ENCODE measurements at regions not wholly inside any gene's neighbourhood (a gene's known extent, or its start where the extent isn't known, plus 50 kb on each side); places are given as distances from the start of the nearest gene placed in this dataset.

DNA sequence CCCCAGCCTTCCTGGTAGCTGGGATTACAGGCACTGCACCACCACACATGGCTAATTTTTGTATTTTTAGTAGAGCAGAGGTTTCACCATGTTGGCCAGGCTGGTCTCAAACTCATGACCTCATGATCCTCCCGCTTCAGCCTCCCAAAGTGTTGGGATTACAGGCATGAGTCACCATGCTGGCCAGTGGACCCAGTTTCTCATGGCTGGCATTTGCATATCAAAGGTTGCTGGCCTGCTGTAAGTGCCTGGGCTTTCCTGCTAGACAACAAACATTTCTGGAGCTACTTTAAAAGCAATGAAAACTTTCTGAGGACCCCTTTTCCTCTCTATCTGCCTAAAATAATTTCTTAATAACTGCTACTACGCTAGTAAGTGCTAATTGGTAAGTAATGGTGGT is 228.2 kb downstream of the PCDH10 start:
- TF ChIP-seq GABPA (IDR thresholded peaks at IDR 0.05; ENCODE audit: low read depth) (no peak), CTCF (IDR thresholded peaks at IDR 0.05; ENCODE audit: insufficient read depth, low read length) (no peak), POLR2AphosphoS5 (IDR thresholded peaks at IDR 0.05; ENCODE audit: low read depth) (no peak), SPI1 (IDR thresholded peaks at IDR 0.05; ENCODE audit: borderline replicate concordance, low read depth) (no peak), REST (IDR thresholded peaks at IDR 0.05; ENCODE audit: insufficient replicate concordance, low read depth) (no peak)
- Histone ChIP-seq H3K27ac (replicated peaks) (no peak overlapping the region), H3K27me3 (ENCODE audit: insufficient read depth, poor library complexity, severe bottlenecking) (no peaks in the 10 kb centered on the region)

GRCh38 chr4:133372699-133373098 is 223.6 kb downstream of the PCDH10 start:
- H3K4me3 ChIP-seq (replicated peaks; ENCODE audit: insufficient read depth, low read length), result no peak overlapping the region
- no peak for DNase-seq (ENCODE audit: low read depth in 1 of 2, low spot score in 1 of 2)
- no peak for TF ChIP-seq GABPA (IDR thresholded peaks at IDR 0.05; ENCODE audit: low read depth)
- H3K27me3 ChIP-seq (ENCODE audit: insufficient read depth, poor library complexity, severe bottlenecking), result no peaks in the 10 kb centered on the region
- H3K27ac ChIP-seq (replicated peaks), result no peak overlapping the region

More for the DNA sequence above, 228.2 kb downstream of the PCDH10 start:
- DNase-seq (ENCODE audit: low read depth in 1 of 2, low spot score in 1 of 2), result no peak
- H3K4me3 ChIP-seq (replicated peaks; ENCODE audit: insufficient read depth, low read length), result no peak overlapping the region

- no peak for DNase-seq (ENCODE audit: low read depth in 1 of 2, low spot score in 1 of 2)
- TF ChIP-seq SPI1 (IDR thresholded peaks at IDR 0.05; ENCODE audit: borderline replicate concordance, low read depth), result no peak
- TF ChIP-seq GABPA (IDR thresholded peaks at IDR 0.05; ENCODE audit: low read depth), result no peak
- no peak for TF ChIP-seq CTCF (IDR thresholded peaks at IDR 0.05; ENCODE audit: insufficient read depth, low read length)
- TF ChIP-seq POLR2AphosphoS5 (IDR thresholded peaks at IDR 0.05; ENCODE audit: low read depth), result no peak
- Histone ChIP-seq H3K27me3 (ENCODE audit: insufficient read depth, poor library complexity, severe bottlenecking) (no peaks in the 10 kb centered on the region), H3K27ac (replicated peaks) (no peak overlapping the region), H3K4me3 (replicated peaks; ENCODE audit: insufficient read depth, low read length) (no peak overlapping the region)
These were observed 206.5 kb downstream of the PCDH10 start for GRCh38 chr4:133355633-133356032.

- Histone ChIP-seq H3K27ac (replicated peaks) (no peak overlapping the region), H3K4me3 (replicated peaks; ENCODE audit: insufficient read depth, low read length) (no peak overlapping the region), H3K27me3 (ENCODE audit: insufficient read depth, poor library complexity, severe bottlenecking) (no peaks in the 10 kb centered on the region)
- DNase-seq (ENCODE audit: low read depth in 1 of 2, low spot score in 1 of 2), result no peak
- TF ChIP-seq POLR2AphosphoS5 (IDR thresholded peaks at IDR 0.05; ENCODE audit: low read depth) (no peak), CTCF (IDR thresholded peaks at IDR 0.05; ENCODE audit: insufficient read depth, low read length) (no peak), SPI1 (IDR thresholded peaks at IDR 0.05; ENCODE audit: borderline replicate concordance, low read depth) (no peak)
These were observed 198.3 kb downstream of the PCDH10 start for GRCh38 chr4:133347409-133347808.

DNA sequence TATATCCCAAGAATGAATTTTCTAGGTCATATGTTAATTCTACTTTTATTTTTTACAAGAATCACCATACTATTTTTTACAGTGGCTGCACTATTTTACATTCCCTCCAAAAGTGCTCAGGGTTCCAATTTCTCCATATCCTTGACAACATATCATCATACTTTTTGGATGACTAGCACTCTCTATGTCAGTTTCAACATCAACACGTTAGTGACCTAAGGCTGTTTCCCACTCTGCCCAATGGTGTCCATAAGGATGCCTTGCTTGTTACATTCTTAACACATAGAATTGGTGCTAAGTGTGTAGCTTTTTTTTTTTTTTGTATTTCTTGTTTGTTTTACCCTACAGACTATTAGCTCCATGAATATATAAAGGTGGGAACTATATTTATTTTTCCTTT is 175.4 kb downstream of the PCDH10 start:
- H3K4me3 ChIP-seq (replicated peaks; ENCODE audit: insufficient read depth, low read length), result no peak overlapping the region
- no peak for DNase-seq (ENCODE audit: low read depth in 1 of 2, low spot score in 1 of 2)
- TF ChIP-seq REST (IDR thresholded peaks at IDR 0.05; ENCODE audit: insufficient replicate concordance, low read depth), result no peak
- TF ChIP-seq SPI1 (IDR thresholded peaks at IDR 0.05; ENCODE audit: borderline replicate concordance, low read depth), result no peak
- TF ChIP-seq CTCF (IDR thresholded peaks at IDR 0.05; ENCODE audit: insufficient read depth, low read length), result no peak
- no peak for TF ChIP-seq POLR2AphosphoS5 (IDR thresholded peaks at IDR 0.05; ENCODE audit: low read depth)
- no peak for TF ChIP-seq GABPA (IDR thresholded peaks at IDR 0.05; ENCODE audit: low read depth)
- H3K27ac ChIP-seq (replicated peaks), result no peak overlapping the region
- no peaks in the 10 kb centered on the region for H3K27me3 ChIP-seq (ENCODE audit: insufficient read depth, poor library complexity, severe bottlenecking)
